Stimulated activated CD4-positive, alpha-beta T cell treated with anti-CD3 and anti-CD28 coated beads, TNF-alpha, amount 100 ng/mL, for 1 hour (primary cell): ENCODE measurements at regions not wholly inside any gene's neighbourhood (a gene's known extent, or its start where the extent isn't known, plus 50 kb on each side); places are given as distances from the start of the nearest gene placed in this dataset.

ENCODE experiments used
- DNase-seq, 3 donors: peaks; one replicate each; pipeline ENCODE4 v3.0.0-alpha.2; 2020; ENCODE audit warnings: low read depth in 3 of 3, low spot score in 1 of 3

- DNase-seq: no peak
These were observed 117.1 kb downstream of the ZFP36L2 start for GRCh38 chr2:43109261-43109743.

- no peak for DNase-seq
These were observed 118.7 kb downstream of the ZFP36L2 start for GRCh38 chr2:43107679-43108078.

DNA sequence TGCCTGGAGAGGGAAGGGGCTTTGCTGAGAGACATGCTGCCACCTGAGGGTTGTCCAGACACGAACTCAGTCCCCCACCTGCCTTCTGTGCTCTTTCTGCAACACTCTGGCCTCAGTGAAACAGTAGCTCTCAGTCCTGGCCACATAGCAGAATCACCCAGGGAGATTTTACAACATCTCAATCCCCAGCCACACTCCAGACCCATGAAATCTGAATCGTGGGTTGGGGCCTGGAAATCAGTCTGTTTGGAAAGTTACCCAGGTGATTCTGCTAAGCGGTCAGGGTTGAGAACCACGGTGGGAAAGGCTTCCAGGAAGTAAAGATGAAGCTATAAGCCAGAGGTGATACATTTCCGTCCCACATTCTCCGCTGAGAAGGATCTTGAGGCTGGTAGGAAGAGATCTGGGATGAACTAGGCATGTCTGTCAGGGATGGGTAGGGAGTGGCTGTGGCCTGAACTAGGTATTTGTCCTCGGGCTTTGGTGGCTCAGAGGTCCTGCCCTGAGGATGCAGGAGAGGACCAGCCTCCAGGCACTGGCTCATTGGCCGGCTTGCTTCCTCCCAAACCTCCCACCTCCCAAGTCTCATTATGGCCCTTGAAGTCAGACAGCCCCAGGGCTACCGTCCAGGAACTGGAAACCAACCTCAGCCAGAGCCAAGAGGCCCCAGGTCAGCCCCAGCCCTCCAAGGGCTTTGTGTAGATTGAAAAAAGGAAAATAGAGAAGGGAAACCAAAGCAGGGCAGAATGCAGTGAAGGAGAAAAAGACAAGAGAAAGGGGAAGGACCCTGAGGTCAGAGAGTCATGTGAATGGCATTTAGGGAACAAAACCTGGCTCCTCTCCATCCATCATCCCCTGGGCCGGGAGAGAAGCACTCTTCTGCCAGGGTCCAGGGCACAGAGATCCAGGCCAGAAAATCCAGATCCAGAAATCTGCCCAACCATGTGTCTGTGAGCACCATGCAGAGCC, 119.6 kb downstream of the ZFP36L2 start:
- DNase-seq: no peak

DNA sequence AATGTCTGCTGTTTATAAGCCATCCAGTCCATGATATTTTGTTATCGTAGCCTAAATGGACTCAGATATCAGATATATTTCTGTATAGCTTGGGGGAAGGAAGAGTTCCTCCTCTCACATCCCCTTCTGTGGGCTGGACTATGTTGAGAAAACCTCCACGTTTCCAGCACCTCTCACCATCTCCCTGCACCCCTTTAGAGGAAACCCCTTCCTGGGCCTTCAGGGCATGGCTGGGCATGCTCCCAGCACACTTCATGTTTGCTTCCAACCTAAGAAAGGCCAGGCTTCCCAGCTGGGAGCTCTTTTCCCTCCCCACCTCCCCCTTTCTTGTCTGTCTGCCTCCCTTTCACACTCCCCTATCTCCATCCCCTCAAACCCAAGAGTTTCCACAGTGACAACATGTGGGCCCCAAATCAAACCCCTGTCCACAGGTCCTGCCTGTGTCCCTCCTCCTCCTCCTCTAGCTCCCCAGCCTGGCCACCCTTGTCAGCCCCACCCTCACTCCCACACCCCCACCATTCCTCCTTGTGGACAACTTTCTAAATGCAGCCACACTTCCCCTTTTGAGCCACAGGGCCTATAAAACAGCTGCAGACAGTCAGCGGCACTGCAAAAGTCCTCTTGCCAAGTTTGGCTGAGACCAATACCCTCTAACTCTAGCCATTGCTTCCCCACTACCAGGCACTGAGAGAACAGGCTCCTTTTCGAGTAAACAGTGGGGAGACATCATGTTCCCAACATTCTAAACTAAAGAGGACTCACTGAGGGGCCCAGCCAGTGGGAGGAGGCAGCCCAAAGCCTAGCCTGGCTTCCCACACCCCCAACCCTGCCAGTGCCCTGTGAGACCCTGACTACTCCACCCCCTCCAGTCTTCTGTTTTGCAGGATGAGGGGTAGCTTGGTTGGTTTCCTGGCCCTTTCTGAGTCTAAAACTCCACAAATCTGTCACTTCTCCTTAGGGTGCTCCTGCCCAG, 120.5 kb downstream of the ZFP36L2 start:
- DNase-seq: no peak

- DNase-seq: no peak
These were observed 121.6 kb downstream of the ZFP36L2 start for GRCh38 chr2:43104763-43105162.

DNA sequence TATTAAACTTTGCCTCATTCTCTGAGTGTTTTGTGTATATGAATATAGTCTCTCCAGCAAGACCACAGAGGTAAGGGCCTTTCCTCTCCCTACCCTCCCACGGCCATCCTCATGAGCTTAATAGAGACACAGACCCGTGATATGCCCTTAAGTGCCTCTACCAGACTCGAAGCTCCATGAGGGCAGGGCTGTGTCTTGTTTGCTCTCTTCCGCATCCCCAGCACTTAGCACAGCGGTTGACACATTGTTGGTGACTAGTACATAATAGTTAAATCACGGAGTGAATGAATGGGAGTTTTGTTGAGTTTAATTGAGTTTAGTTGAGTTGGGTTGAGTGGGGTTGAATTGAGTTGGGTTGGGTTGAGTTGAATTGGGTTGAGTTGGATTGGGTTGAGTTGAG, 122.3 kb downstream of the ZFP36L2 start:
- DNase-seq: no peak

DNA sequence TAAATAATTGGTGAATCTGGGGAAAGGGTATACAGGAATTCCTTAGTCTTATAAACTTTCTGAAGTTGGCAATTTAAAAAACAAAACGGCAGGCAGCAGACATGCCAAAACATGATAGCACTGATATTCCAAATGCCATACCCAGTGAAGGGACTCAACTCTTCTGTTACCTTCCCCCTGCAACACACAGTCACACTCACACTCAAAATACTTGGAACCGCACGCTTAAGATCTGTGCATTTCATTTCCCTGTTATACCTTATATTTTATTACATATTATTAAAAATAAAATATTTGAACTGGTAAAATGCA, 123.4 kb downstream of the ZFP36L2 start:
- DNase-seq: no peak

- no peak for DNase-seq
These were observed 123.9 kb downstream of the ZFP36L2 start for GRCh38 chr2:43102366-43103092.

GRCh38 chr2:43101751-43102150, 124.7 kb downstream of the ZFP36L2 start:
- no peak for DNase-seq

DNA sequence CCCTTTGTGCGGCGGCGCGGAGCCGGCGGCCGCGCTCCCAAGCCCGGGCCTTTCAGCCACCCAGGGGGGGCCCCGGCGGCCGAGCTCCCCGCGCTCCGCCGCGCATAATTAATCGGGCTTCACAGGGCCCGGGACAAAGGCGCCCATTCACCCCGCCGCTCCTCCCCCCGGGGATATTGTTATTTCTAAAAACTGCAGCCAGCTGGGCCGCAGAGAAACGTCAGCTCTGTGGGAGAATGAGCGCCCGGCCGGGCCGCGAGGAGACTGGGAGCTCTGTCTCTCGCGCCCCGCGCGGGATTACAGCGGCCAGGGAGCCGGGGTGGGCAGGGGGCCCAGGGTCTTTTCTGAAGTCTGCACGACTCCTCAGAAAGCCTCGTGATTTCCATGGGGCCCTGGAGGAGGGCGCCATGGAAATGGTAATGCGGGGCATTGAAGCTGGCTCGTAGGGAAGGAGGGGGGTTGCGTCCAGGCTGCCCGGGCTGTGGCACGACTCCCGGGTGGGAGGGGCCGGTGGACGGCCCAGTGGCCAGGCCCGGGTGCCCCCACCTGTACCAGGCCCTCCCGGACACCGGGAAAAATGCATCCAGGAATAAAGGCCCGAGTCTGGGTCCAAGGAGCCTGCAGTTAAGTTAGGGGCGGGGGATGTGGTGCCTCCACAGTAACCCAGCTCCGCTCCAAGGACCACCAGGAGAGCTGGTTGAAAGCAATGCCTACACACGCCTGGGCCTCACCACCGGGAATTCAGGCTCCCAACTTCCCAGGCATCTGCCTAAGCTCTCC, 125.3 kb downstream of the ZFP36L2 start:
- DNase-seq: no peak

DNA sequence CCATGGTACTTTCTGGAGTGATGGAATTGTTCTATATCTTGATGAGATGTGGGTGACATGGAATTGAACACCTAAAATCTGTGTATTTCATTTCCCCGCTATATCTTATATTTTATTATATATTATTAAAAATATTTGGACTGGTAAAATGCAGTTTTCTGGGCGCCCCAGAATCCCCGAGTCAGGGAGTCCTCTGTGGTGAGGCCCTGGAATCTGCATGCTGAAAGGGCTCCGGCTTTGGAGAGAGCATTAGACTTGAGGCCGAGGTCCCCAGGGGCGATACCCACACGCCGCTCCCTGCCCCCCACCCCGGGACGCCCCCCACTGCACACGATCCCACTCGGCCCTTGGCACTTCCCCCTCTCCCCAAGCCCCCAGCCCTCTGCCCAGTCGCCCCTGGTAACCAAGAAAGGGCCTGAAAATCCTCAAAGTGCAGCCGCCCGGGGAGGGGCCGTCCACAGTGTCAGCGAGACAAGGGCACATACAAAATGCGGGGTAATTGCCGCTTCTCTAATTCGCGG, 126.0 kb downstream of the ZFP36L2 start:
- no peak for DNase-seq

- DNase-seq: no peak
These were observed 126.6 kb downstream of the ZFP36L2 start for GRCh38 chr2:43099797-43100196.

DNA sequence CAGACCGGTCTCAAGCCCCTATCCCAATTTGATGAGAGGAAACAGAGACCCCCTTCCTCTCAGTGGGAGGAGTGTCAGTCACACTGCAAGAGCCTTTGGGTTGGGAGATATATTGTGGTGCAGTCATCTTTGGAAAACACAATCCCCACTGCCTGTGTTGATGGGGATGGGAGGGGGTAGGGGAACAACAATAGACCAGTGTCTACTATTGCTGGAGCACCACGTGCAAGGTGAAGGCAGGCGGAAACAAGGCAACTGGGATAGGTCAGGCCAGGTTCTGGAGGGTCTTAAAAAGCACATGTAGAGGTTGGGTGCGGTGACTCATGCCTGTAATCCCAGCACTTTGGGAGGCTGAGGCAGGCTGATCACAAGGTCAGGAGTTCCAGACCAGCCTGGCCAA, 127.9 kb downstream of the ZFP36L2 start:
- no peak for DNase-seq

GRCh38 chr2:43097644-43098408, 128.6 kb downstream of the ZFP36L2 start:
- no peak for DNase-seq

GRCh38 chr2:43095533-43096295, 130.7 kb downstream of the ZFP36L2 start:
- no peak for DNase-seq

DNA sequence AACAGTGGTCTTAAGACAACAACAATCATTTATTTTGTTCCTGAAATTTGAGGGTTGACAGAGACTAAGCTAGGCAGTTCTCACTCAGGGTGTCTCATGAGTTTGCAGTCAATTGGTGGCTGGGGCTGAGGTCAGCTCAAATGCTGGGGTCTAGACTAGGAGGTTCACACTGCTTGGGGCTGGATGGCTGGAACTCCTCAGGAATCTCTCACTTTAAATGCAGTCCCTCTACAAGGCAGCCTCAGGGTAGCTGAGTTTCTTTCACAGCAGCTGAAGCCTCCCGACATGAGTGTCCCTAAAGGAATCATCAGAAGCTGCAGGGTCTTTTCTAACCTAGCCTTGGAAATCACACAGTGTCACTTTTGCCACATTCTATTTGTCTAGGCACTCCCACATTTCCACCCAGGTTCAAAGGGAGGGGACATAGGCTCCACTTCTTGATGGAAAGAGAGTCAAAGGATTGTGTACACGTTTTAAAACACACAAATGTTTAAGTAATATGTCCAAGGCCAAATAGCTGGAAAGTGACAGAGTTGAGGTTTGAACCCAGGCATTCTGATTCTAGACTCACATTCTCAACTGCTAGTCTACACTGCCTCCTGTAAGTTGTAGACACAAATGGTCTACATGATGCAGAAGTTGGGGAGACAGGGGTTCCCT, 133.8 kb downstream of the ZFP36L2 start:
- no peak for DNase-seq

DNA sequence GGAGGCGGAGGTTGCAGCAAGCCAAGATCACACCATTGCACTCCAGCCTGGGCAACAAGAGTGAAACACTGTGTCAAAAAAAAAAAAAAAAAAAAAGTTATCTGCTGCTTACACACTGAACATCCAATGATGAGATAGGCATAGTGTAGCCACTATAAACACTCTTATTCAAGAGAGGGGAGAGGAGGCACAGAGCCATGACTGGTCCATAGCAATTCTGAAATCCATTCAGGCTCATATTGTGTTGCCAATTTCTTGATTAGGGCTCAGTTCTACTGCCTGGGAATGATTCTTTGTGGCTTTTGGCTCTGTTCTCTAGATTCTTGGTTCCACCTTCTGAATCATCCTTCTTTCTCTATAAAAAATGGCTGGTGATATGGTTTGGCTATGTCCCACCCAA, 136.1 kb downstream of the ZFP36L2 start:
- DNase-seq: no peak
